Neuronal stem cell (in vitro differentiated cells): ENCODE measurements at regions not wholly inside any gene's neighbourhood (a gene's known extent, or its start where the extent isn't known, plus 50 kb on each side); places are given as distances from the start of the nearest gene placed in this dataset.
A peak's percentile ranks its signal among the peaks of the same experiment; 100 is the strongest.

Source experiments
- DNase-seq: peaks from one replicate; pipeline ENCODE4 v3.0.0-alpha.2; 2013; ENCODE audit warnings: low spot score
- H2AFZ ChIP-seq: one replicate; pipeline ENCODE4 v1.6.1; 2013; ENCODE audit warnings: mild to moderate bottlenecking, low read length, inconsistent platforms
- H2AK5ac ChIP-seq: 2 replicates; pipeline ENCODE4 v1.6.1; 2013; ENCODE audit warnings: low read depth, mild to moderate bottlenecking, inconsistent platforms, low read length, moderate library complexity, mixed read lengths
- H2BK120ac ChIP-seq: 2 replicates; pipeline ENCODE4 v1.6.1; 2013; ENCODE audit warnings: low read depth, mild to moderate bottlenecking, inconsistent platforms, low read length, moderate library complexity, mixed read lengths
- H2BK12ac ChIP-seq: one replicate; pipeline ENCODE4 v1.6.1; 2013; ENCODE audit warnings: low read length, inconsistent platforms
- H2BK15ac ChIP-seq: 2 replicates; pipeline ENCODE4 v1.6.1; 2013; ENCODE audit warnings: mild to moderate bottlenecking, low read length, inconsistent platforms, mixed read lengths
- H2BK5ac ChIP-seq: one replicate; pipeline ENCODE4 v1.6.1; 2013; ENCODE audit warnings: inconsistent platforms, mild to moderate bottlenecking, low read length, moderate library complexity
- H3K14ac ChIP-seq: one replicate; pipeline ENCODE4 v1.6.1; 2013; ENCODE audit warnings: low read length, inconsistent platforms
- H3K18ac ChIP-seq: 2 replicates; pipeline ENCODE4 v1.6.1; 2013; ENCODE audit warnings: low read length, inconsistent platforms
- H3K23ac ChIP-seq: 2 replicates; pipeline ENCODE4 v1.6.1; 2013; ENCODE audit warnings: low read depth, mild to moderate bottlenecking, mixed read lengths, low read length, inconsistent platforms; ENCODE audit not compliant: poor library complexity
- H3K27ac ChIP-seq: replicated peaks from 3 replicates; pipeline ENCODE4 v1.5.1; 2013; ENCODE audit warnings: low read length, inconsistent platforms
- H3K27me3 ChIP-seq, 3 experiments: 2 replicates each; pipeline ENCODE4 v1.6.1; 2013; ENCODE audit warnings: low read length in 3 of 3, mild to moderate bottlenecking in 2 of 3, inconsistent platforms in 1 of 3, low read depth in 1 of 3, mixed read lengths in 1 of 3, moderate library complexity in 1 of 3; ENCODE audit not compliant: control insufficient read depth in 3 of 3, insufficient read depth in 3 of 3
- H3K36me3 ChIP-seq, 2 donors: replicated peaks in 1 of 2; 2 replicates each; pipeline ENCODE4 v1.6.1; 2013; ENCODE audit warnings: low read length in 2 of 2; ENCODE audit not compliant: control insufficient read depth in 2 of 2, insufficient read depth in 2 of 2
- H3K4ac ChIP-seq: 2 replicates; pipeline ENCODE4 v1.6.1; 2013; ENCODE audit warnings: inconsistent platforms, mild to moderate bottlenecking, low read length, moderate library complexity
- H3K4me1 ChIP-seq, 2 donors: 1 replicate in 1 of 2; 2 replicates in 1 of 2; pipeline ENCODE4 v1.6.1; 2013; ENCODE audit warnings: low read length in 2 of 2, low read depth in 1 of 2; ENCODE audit not compliant: control insufficient read depth in 2 of 2, insufficient read depth in 1 of 2
- H3K4me2 ChIP-seq: one replicate; pipeline ENCODE4 v1.6.1; 2013; ENCODE audit warnings: mild to moderate bottlenecking, low read length, inconsistent platforms; ENCODE audit not compliant: insufficient read depth, poor library complexity, severe bottlenecking
- H3K4me3 ChIP-seq, 2 donors: 2 replicates each; pipeline ENCODE4 v1.5.1; 2013; ENCODE audit warnings: low read length in 2 of 2, mild to moderate bottlenecking in 2 of 2, inconsistent platforms in 1 of 2, moderate library complexity in 1 of 2
- H3K79me1 ChIP-seq: one replicate; pipeline ENCODE4 v1.6.1; 2013; ENCODE audit warnings: low read depth, mild to moderate bottlenecking, inconsistent platforms, low read length, moderate library complexity
- H3K9ac ChIP-seq: one replicate; pipeline ENCODE4 v1.6.1; 2013; ENCODE audit warnings: mild to moderate bottlenecking, low read depth, low read length, inconsistent platforms; ENCODE audit not compliant: poor library complexity
- H3K9me3 ChIP-seq, 2 donors: replicated peaks in 1 of 2; 2 replicates each; pipeline versions ENCODE3 to v1.6.1; 2013; ENCODE audit warnings: low read length in 2 of 2, mild to moderate bottlenecking in 2 of 2, inconsistent platforms in 1 of 2, low read depth in 1 of 2, mixed read lengths in 1 of 2, moderate library complexity in 1 of 2; ENCODE audit not compliant: control insufficient read depth in 2 of 2, insufficient read depth in 1 of 2
- H4K8ac ChIP-seq: one replicate; pipeline ENCODE4 v1.6.1; 2013; ENCODE audit warnings: low read depth, mild to moderate bottlenecking, inconsistent platforms, low read length, moderate library complexity
- H4K91ac ChIP-seq: one replicate; pipeline ENCODE4 v1.6.1; 2013; ENCODE audit warnings: low read length, low read depth, mild to moderate bottlenecking, inconsistent platforms; ENCODE audit not compliant: poor library complexity
- WGBS, 2 donors: extraction: QIAGEN DNeasy Blood & Tissue Kit; methylation state at CpG; one replicate each; pipeline ENCODE4 v1.1.7; 2013; ENCODE audit warnings: missing lambda C conversion rate in 2 of 2, mixed read lengths in 1 of 2; ENCODE audit not compliant: insufficient read length in 2 of 2, insufficient replicate concordance in 1 of 2; ENCODE audit errors: extremely low coverage in 2 of 2; 5-methylcytosine and 5-hydroxymethylcytosine counted together

- Histone ChIP-seq H3K23ac (no peak overlapping the region), H3K14ac (no peak overlapping the region), H3K9me3 (no peaks in the 10 kb centered on the region), H3K27ac (no peak overlapping the region), H3K18ac (no peak overlapping the region), H2AFZ (no peak overlapping the region), H3K4me3 (no peak overlapping the region), H3K4me1 (peaks cover 4 to 23% of the 10 kb centered on the region in 2 donors), H2BK15ac (no peak overlapping the region), H4K91ac (no peak overlapping the region), H3K4me2 (no peak overlapping the region), H2BK5ac (no peak overlapping the region), H2BK120ac (no peak overlapping the region), H3K36me3 (no peaks in the 10 kb centered on the region), H2AK5ac (no peak overlapping the region), H2BK12ac (no peak overlapping the region), H3K4ac (no peak overlapping the region), H3K9ac (no peak overlapping the region), H3K27me3 (peaks cover 0 to 12% (median 0%) of the 10 kb centered on the region in 3 experiments), H3K79me1 (no peaks in the 10 kb centered on the region), H4K8ac (no peak overlapping the region)
- no CpG with 5 or more reads among the region's 6 CpGs for WGBS, 2 donors
- no peak for DNase-seq
Observed at GRCh38 chr14:101331661-101332169, 229.6 kb upstream of the DIO3 start.

GRCh38 chr14:101332281-101332680 is 229.0 kb upstream of the DIO3 start:
- Histone ChIP-seq H3K9me3 (no peaks in the 10 kb centered on the region), H2BK5ac (no peak overlapping the region), H3K23ac (no peak overlapping the region), H3K4me1 (peaks cover 4 to 24% of the 10 kb centered on the region in 2 donors), H3K4ac (no peak overlapping the region), H3K27me3 (peaks cover 0 to 17% (median 0%) of the 10 kb centered on the region in 3 experiments), H2BK12ac (no peak overlapping the region), H2AFZ (no peak overlapping the region), H3K79me1 (no peaks in the 10 kb centered on the region), H4K8ac (no peak overlapping the region), H3K14ac (no peak overlapping the region), H2AK5ac (no peak overlapping the region), H3K4me2 (no peak overlapping the region), H3K4me3 (no peak overlapping the region), H3K36me3 (no peaks in the 10 kb centered on the region), H3K27ac (no peak overlapping the region), H3K18ac (no peak overlapping the region), H2BK120ac (no peak overlapping the region), H2BK15ac (no peak overlapping the region), H4K91ac (no peak overlapping the region), H3K9ac (no peak overlapping the region)
- DNase-seq: no peak
- whole genome bisulfite sequencing, 2 donors: no CpG with 5 or more reads among the region's 8 CpGs

DNA sequence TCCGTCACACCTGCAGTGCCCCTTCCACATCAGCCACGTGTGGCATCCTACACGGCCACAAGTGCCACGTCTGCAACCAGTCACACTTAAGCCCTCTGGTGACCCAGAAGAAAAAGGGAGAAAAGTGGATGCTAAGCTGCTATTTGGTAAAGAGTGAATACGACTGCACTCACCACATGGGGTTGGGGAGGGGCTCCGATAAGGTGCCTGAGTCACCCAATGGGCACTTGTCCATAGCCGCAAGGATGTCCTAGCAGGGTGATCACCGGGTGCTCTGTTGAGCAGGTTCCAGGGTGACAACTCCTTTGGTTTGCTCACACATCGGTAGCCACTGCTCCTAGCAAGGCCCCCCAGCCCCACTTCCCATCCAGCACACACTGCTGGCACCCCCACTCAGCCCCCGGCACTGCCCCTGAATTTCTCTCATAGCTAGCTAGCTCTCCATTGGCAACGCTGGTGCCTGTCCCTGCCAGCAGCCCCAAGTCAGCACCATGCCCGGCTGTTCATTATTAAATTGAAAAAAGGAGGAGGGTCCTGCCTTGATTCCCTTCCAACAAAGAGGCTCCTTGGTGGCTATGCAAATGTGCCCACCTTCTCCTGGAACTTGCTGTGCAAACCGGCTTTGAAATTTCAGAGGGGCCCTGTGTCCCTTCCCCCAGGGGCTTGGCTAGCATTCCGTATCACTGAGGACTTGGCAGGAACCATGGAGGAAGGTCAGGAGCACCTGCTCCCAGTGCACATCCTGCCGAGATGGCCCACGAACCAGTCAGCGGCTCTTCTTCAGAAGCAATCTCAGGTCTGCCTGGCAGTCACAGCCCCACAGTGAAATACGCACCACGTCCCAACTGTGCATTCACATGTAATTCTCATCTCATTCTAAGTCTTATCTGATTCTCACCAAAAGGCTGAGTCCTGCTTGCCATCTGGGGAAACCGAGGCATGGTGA is 227.7 kb upstream of the DIO3 start:
- peak overlapping the region; percentile 66 for H2AK5ac ChIP-seq
- DNase-seq: no peak
- H2BK120ac ChIP-seq: peak overlapping the region; percentile 0
- no peak overlapping the region for H3K4ac ChIP-seq
- no CpG with 5 or more reads among the region's 20 CpGs for WGBS, 2 donors
- no peak overlapping the region for H4K8ac ChIP-seq
- no peaks in the 10 kb centered on the region for H3K9me3 ChIP-seq
- no peak overlapping the region for H3K4me3 ChIP-seq
- H3K27ac ChIP-seq: peak overlapping the region; percentile 74
- H2BK12ac ChIP-seq: peak overlapping the region; percentile 91
- H2AFZ ChIP-seq: no peak overlapping the region
- peak overlapping the region; percentile 12 for H3K14ac ChIP-seq
- H3K79me1 ChIP-seq: no peaks in the 10 kb centered on the region
- H3K4me1 ChIP-seq: peaks cover 4 to 24% of the 10 kb centered on the region in 2 donors
- peaks cover 0 to 17% (median 0%) of the 10 kb centered on the region in 3 experiments for H3K27me3 ChIP-seq
- H3K18ac ChIP-seq: peak overlapping the region; percentile 86
- H3K36me3 ChIP-seq: no peaks in the 10 kb centered on the region
- no peak overlapping the region for H3K4me2 ChIP-seq
- peak overlapping the region; percentile 33 for H2BK5ac ChIP-seq
- no peak overlapping the region for H3K9ac ChIP-seq
- no peak overlapping the region for H3K23ac ChIP-seq
- peak overlapping the region; percentile 82 for H2BK15ac ChIP-seq
- H4K91ac ChIP-seq: no peak overlapping the region

GRCh38 chr14:101334656-101335055 is 226.6 kb upstream of the DIO3 start:
- Histone ChIP-seq H2BK120ac (no peak overlapping the region), H4K8ac (no peak overlapping the region), H3K79me1 (no peaks in the 10 kb centered on the region), H3K4me2 (no peak overlapping the region), H2BK12ac (no peak overlapping the region), H3K4me3 (no peak overlapping the region), H2BK5ac (no peak overlapping the region), H3K14ac (no peak overlapping the region), H4K91ac (no peak overlapping the region), H2AFZ (peak overlapping the region; percentile 40), H2BK15ac (no peak overlapping the region), H3K27me3 (peaks cover 0 to 17% (median 0%) of the 10 kb centered on the region in 3 experiments), H3K23ac (no peak overlapping the region), H3K9ac (no peak overlapping the region), H3K4ac (no peak overlapping the region), H3K18ac (no peak overlapping the region), H3K27ac (peak overlapping the region; percentile 74), H3K36me3 (no peaks in the 10 kb centered on the region), H3K4me1 (peaks cover 4 to 28% of the 10 kb centered on the region in 2 donors), H2AK5ac (no peak overlapping the region), H3K9me3 (no peaks in the 10 kb centered on the region)
- no CpG with 5 or more reads among the region's 9 CpGs for WGBS, 2 donors
- peak; percentile 85 for DNase-seq
